B cell (primary cell): ENCODE measurements at regions not wholly inside any gene's neighbourhood (a gene's known extent, or its start where the extent isn't known, plus 50 kb on each side); places are given as distances from the start of the nearest gene placed in this dataset.
"Not testable (repeated sequence)": the region's sequence is repeated elsewhere in the genome, so short reads cannot be mapped to it uniquely, and the experiment has no call there.

Experiments used
- ATAC-seq: fragments of 200-7000 bp; cut with Tn5 transposase; one replicate; pipeline ENCODE4 v1.10.0; 2021; ENCODE audit warnings: low read depth, mild to moderate bottlenecking, moderate number of reproducible peaks, moderate library complexity
- CTCF ChIA-PET: fragments of 350-600 bp; sonication (Branson Sonifier 250); formaldehyde crosslinking; loops from one replicate; lab custom pipeline; 2021; ENCODE audit warnings: antibody characterized with exemption, inconsistent platforms; lab: Charles Lee
- POLR2A ChIA-PET: fragments of 350-600 bp; sonication (Branson Sonifier 250); formaldehyde crosslinking; loops from one replicate; lab custom pipeline; 2021; ENCODE audit warnings: antibody characterized with exemption; lab: Charles Lee
- DNase-seq: peaks from one replicate; pipeline ENCODE4 v3.0.0; 2013
- H2AFZ ChIP-seq: 2 replicates; pipeline ENCODE4 v1.6.1; 2012; ENCODE audit warnings: mild to moderate bottlenecking, low read depth, low read length; ENCODE audit not compliant: insufficient read depth, poor library complexity, severe bottlenecking
- H3K27ac ChIP-seq, 2 donors: 1 replicate in 1 of 2; 2 replicates in 1 of 2; pipeline ENCODE4 v1.5.1; 2012 to 2013; ENCODE audit warnings: low read length in 2 of 2, mild to moderate bottlenecking in 2 of 2, moderate library complexity in 1 of 2
- H3K27me3 ChIP-seq, 4 experiments: fragments of 200-600 bp in 1 of 4; sonication (generic) in 1 of 4; replicated peaks in 1 of 4; 1 replicate in 2 of 4; 2 replicates in 2 of 4; pipeline versions ENCODE4 v1.6.1 to v1.7.0; 2013 to 2016; ENCODE audit warnings: low read length in 3 of 4, mild to moderate bottlenecking in 2 of 4, mixed read lengths in 1 of 4, moderate library complexity in 1 of 4; ENCODE audit not compliant: insufficient read depth in 4 of 4, control insufficient read depth in 3 of 4; ENCODE audit errors: control extremely low read depth in 1 of 4
- H3K36me3 ChIP-seq, 2 experiments: replicated peaks in 1 of 2; 1 replicate in 1 of 2; 2 replicates in 1 of 2; pipeline versions ENCODE4 v1.6.1 to v1.7.1; 2013; ENCODE audit warnings: low read length in 1 of 2; ENCODE audit not compliant: insufficient read depth in 2 of 2, control insufficient read depth in 1 of 2; ENCODE audit errors: control extremely low read depth in 1 of 2, extremely low read depth in 1 of 2
- H3K4me1 ChIP-seq, 2 donors: fragments of 200-600 bp in 1 of 2; sonication (generic) in 1 of 2; 1 replicate in 1 of 2; 2 replicates in 1 of 2; pipeline versions ENCODE4 v1.5.1 to v1.6.1; 2013 to 2017; ENCODE audit warnings: low read length in 2 of 2; ENCODE audit not compliant: control insufficient read depth in 2 of 2, insufficient read depth in 2 of 2
- H3K4me2 ChIP-seq: replicated peaks from 2 replicates; pipeline ENCODE3; 2012; ENCODE audit warnings: mild to moderate bottlenecking, low read depth, low read length; ENCODE audit not compliant: poor library complexity, severe bottlenecking
- H3K4me3 ChIP-seq, 5 experiments: fragments of 200-600 bp in 1 of 5; sonication (generic) in 1 of 5; 1 replicate in 3 of 5; 2 replicates in 2 of 5; pipeline versions ENCODE4 v1.5.1 to v1.7.0; 2011 to 2016; ENCODE audit warnings: low read length in 4 of 5, mild to moderate bottlenecking in 4 of 5, low read depth in 2 of 5, control low read depth in 1 of 5, moderate library complexity in 1 of 5; ENCODE audit not compliant: insufficient read depth in 1 of 5; ENCODE audit errors: control extremely low read depth in 1 of 5, extremely low read depth in 1 of 5
- H3K79me2 ChIP-seq: fragments of 200-600 bp; sonication (generic); one replicate; pipeline ENCODE4 v1.6.0; 2016; ENCODE audit warnings: low read length; ENCODE audit not compliant: control insufficient read depth, insufficient read depth
- H3K9ac ChIP-seq: fragments of 200-600 bp; sonication (generic); 2 replicates; pipeline ENCODE4 v1.6.1; 2017; ENCODE audit warnings: mild to moderate bottlenecking, low read length, moderate library complexity
- H3K9me3 ChIP-seq, 3 donors: one replicate each; pipeline versions ENCODE4 v1.6.1 to v1.7.1; 2013; ENCODE audit warnings: low read length in 2 of 3; ENCODE audit not compliant: control insufficient read depth in 2 of 3, insufficient read depth in 1 of 3; ENCODE audit errors: control extremely low read depth in 1 of 3
- H4K20me1 ChIP-seq: 2 replicates; pipeline ENCODE4 v1.6.0; 2012; ENCODE audit warnings: mild to moderate bottlenecking, low read length; ENCODE audit not compliant: insufficient read depth, control insufficient read depth, poor library complexity, severe bottlenecking
- H3K27ac Mint-ChIP-seq: one replicate; pipeline ENCODE4 v1.8.0; 2021; ENCODE audit warnings: mixed read lengths
- H3K27me3 Mint-ChIP-seq: one replicate; pipeline ENCODE4 v1.8.0; 2021; ENCODE audit warnings: mixed read lengths
- H3K4me1 Mint-ChIP-seq: one replicate; pipeline ENCODE4 v1.8.0; 2021; ENCODE audit warnings: mixed read lengths
- H3K4me3 Mint-ChIP-seq: one replicate; pipeline ENCODE4 v1.8.0; 2021; ENCODE audit warnings: mixed read lengths
- H3K9me3 Mint-ChIP-seq: one replicate; pipeline ENCODE4 v1.8.0; 2022; ENCODE audit warnings: mixed read lengths; ENCODE audit not compliant: insufficient read depth
- EZH2 ChIP-seq: IDR thresholded peaks from 2 replicates; pipeline ENCODE4 v1.6.1; 2012; ENCODE audit warnings: borderline replicate concordance, low read depth, mild to moderate bottlenecking, moderate library complexity, low read length; ENCODE audit not compliant: insufficient read depth, poor library complexity, severe bottlenecking
- WGBS: methylation state at CpG from one replicate; pipeline ENCODE4 v1.1.5; 2013; ENCODE audit warnings: missing lambda C conversion rate; ENCODE audit not compliant: insufficient coverage; 5-methylcytosine and 5-hydroxymethylcytosine counted together
- intact Hi-C: fragments of 100-400 bp; cut with micrococcal nuclease; formaldehyde crosslinking; loops from one replicate; pipeline ENCODE4 v1.10.0; 2022
- TF ChIP-seq, protein P1 (sequence below): fragments of 200-600 bp; IDR thresholded peaks from one replicate; pipeline ENCODE4 v1.8.0; 2022; ENCODE audit warnings: antibody characterized with exemption, mild to moderate bottlenecking

DNA sequence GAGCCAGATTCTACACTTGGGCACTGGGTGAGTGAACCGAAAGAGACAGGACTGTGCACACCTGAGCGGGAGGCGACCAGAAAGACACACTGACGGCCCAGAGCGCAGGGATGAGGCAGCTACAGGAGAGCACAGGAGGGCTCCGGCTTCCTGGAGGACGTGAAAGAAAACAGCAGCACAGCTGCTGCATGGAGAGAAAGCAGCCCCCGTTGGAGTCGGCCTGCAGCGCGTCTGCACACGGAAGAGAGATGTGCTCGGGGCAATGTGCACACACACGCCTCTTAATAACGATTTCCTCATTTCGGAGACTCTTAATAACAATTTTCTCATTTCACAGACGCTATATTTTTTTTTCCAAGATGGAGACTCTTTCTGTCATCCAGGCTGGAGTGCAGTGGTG is 160.4 kb downstream of the CTTN start:
- Histone ChIP-seq H4K20me1 (no peaks in the 10 kb centered on the region), H3K4me3 (no peak overlapping the region), H3K9ac (no peak overlapping the region), H3K9me3 (no peaks in the 10 kb centered on the region), H3K4me1 (no peaks in the 10 kb centered on the region), H2AFZ (no peak overlapping the region), H3K36me3 (no peaks in the 10 kb centered on the region), H3K27me3 (no peaks in the 10 kb centered on the region), H3K4me2 (no peak overlapping the region), H3K79me2 (no peaks in the 10 kb centered on the region), H3K27ac (no peak overlapping the region)
- Mint-ChIP-seq H3K4me3 (no peak overlapping the region), H3K9me3 (peaks cover 2% of the 10 kb centered on the region), H3K27me3 (no peaks in the 10 kb centered on the region), H3K4me1 (no peaks in the 10 kb centered on the region), H3K27ac (no peak overlapping the region)
- no peak for DNase-seq
- no peak for TF ChIP-seq EZH2
- TF ChIP-seq, protein P1, sequence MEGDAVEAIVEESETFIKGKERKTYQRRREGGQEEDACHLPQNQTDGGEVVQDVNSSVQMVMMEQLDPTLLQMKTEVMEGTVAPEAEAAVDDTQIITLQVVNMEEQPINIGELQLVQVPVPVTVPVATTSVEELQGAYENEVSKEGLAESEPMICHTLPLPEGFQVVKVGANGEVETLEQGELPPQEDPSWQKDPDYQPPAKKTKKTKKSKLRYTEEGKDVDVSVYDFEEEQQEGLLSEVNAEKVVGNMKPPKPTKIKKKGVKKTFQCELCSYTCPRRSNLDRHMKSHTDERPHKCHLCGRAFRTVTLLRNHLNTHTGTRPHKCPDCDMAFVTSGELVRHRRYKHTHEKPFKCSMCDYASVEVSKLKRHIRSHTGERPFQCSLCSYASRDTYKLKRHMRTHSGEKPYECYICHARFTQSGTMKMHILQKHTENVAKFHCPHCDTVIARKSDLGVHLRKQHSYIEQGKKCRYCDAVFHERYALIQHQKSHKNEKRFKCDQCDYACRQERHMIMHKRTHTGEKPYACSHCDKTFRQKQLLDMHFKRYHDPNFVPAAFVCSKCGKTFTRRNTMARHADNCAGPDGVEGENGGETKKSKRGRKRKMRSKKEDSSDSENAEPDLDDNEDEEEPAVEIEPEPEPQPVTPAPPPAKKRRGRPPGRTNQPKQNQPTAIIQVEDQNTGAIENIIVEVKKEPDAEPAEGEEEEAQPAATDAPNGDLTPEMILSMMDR = no peak
- CTCF ChIA-PET = no interaction called here
- 91% methylated on average over 13 of the region's 17 CpGs for WGBS
- intact Hi-C loops = no loop called here
- ATAC-seq = no peak
- POLR2A ChIA-PET = no interaction called here

DNA sequence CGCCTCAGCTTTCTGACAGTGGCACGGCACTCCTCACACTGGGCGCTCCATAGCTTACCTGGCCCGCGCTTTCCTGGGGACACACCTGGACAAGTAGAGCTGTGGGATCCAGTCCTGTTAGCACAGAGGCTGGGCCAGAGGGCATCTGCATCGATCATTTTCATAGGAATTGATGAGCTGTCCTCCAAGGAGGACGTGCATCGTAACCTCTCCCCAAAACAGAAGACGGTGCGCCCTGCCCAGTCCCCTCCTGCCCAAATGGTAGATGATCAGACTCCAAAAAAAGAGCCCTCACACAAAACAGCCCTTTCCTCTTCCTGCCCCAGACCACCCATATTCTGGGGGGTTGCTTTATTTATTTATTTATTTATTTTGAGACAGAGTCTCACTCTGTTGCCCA is 161.2 kb downstream of the CTTN start:
- ChIA-PET POLR2A (no interaction called here), CTCF (no interaction called here)
- no peak overlapping the region for H3K4me2 ChIP-seq
- H2AFZ ChIP-seq = no peak overlapping the region
- no peak overlapping the region for H3K4me3 Mint-ChIP-seq
- H3K9me3 ChIP-seq = no peaks in the 10 kb centered on the region
- no peak for TF ChIP-seq EZH2
- H3K4me1 Mint-ChIP-seq = no peaks in the 10 kb centered on the region
- H3K36me3 ChIP-seq = no peaks in the 10 kb centered on the region
- H3K4me3 ChIP-seq = no peak overlapping the region
- H3K27ac Mint-ChIP-seq = no peak overlapping the region
- intact Hi-C loops = no loop called here
- no peaks in the 10 kb centered on the region for H3K27me3 ChIP-seq
- no peaks in the 10 kb centered on the region for H3K79me2 ChIP-seq
- no peak for ATAC-seq
- H3K9me3 Mint-ChIP-seq = peaks cover 2% of the 10 kb centered on the region
- H3K27me3 Mint-ChIP-seq = no peaks in the 10 kb centered on the region
- no peaks in the 10 kb centered on the region for H3K4me1 ChIP-seq
- H3K27ac ChIP-seq = no peak overlapping the region
- WGBS = 82% methylated on average over 10 of the region's 10 CpGs
- H3K9ac ChIP-seq = no peak overlapping the region
- H4K20me1 ChIP-seq = no peaks in the 10 kb centered on the region
- DNase-seq = no peak

DNA sequence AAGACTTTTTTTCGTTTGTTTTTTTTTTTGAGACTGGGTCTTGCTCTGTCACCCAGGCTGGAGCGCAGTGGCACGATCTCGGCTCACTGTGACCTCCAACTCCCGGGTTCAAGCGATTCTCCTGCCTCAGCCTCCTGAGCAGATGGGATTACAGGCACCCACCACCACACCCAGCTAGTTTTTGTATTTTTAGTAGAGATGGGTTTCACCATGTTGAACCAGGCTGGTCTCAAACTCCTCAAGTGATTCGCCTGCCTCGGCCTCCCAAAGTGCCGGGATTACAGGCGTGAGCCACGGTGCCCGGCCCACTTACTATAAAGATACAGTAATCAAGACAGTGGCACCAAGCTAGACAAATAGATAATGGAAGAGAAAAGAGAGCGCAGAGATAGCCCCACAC is 162.3 kb downstream of the CTTN start:
- ATAC-seq, H3K9me3 ChIP-seq, CTCF ChIA-PET, H3K4me2 ChIP-seq, H4K20me1 ChIP-seq, intact Hi-C loops, DNase-seq, H3K27ac ChIP-seq, H3K4me3 ChIP-seq, H3K27me3 ChIP-seq, H3K4me1 Mint-ChIP-seq, POLR2A ChIA-PET, H3K9ac ChIP-seq, H3K36me3 ChIP-seq, H3K27me3 Mint-ChIP-seq, H3K27ac Mint-ChIP-seq, H3K79me2 ChIP-seq, H3K4me3 Mint-ChIP-seq, H3K4me1 ChIP-seq, H2AFZ ChIP-seq, H3K9me3 Mint-ChIP-seq: not testable (repeated sequence)
- WGBS = 88% methylated on average over 2 of the region's 13 CpGs
